BLaER1 treated with 17β-estradiol and CSF1 and Interleukin-3, amounts not matched to agents 10 nM and 100 nM (cell line): ENCODE measurements at regions not wholly inside any gene's neighbourhood (a gene's known extent, or its start where the extent isn't known, plus 50 kb on each side); places are given as distances from the start of the nearest gene placed in this dataset.

Experiments used
- H3K27ac ChIP-seq, 11 experiments: shearing (Covaris generic); formaldehyde crosslinking; 2 replicates each; pipeline ENCODE4 v1.8.1; 2022
- H3K27me3 ChIP-seq, 11 experiments: shearing (Covaris generic); formaldehyde crosslinking; 2 replicates each; pipeline ENCODE4 v1.8.1; 2022
- H3K36me3 ChIP-seq, 11 experiments: shearing (Covaris generic); formaldehyde crosslinking; 2 replicates each; pipeline ENCODE4 v1.8.1; 2022
- H3K4me1 ChIP-seq, 10 experiments: shearing (Covaris generic); formaldehyde crosslinking; 2 replicates each; pipeline ENCODE4 v1.8.1; 2022
- H3K4me2 ChIP-seq, 11 experiments: shearing (Covaris generic); formaldehyde crosslinking; 2 replicates each; pipeline ENCODE4 v1.8.1; 2022
- H3K4me3 ChIP-seq, 10 experiments: shearing (Covaris generic); formaldehyde crosslinking; 2 replicates each; pipeline ENCODE4 v1.8.1; 2022
- H3K9ac ChIP-seq, 11 experiments: shearing (Covaris generic); formaldehyde crosslinking; 2 replicates each; pipeline ENCODE4 v1.8.1; 2022
- H3K9me3 ChIP-seq, 11 experiments: shearing (Covaris generic); formaldehyde crosslinking; replicated peaks in 1 of 11; 2 replicates each; pipeline ENCODE4 v1.8.1; 2022
- H4K20me1 ChIP-seq, 11 experiments: shearing (Covaris generic); formaldehyde crosslinking; 2 replicates each; pipeline ENCODE4 v1.8.1; 2022
- Cebpa-rat ChIP-seq, 11 experiments: shearing (Covaris generic); IDR thresholded peaks; 2 replicates each; pipeline ENCODE4 v1.8.1; 2022

DNA sequence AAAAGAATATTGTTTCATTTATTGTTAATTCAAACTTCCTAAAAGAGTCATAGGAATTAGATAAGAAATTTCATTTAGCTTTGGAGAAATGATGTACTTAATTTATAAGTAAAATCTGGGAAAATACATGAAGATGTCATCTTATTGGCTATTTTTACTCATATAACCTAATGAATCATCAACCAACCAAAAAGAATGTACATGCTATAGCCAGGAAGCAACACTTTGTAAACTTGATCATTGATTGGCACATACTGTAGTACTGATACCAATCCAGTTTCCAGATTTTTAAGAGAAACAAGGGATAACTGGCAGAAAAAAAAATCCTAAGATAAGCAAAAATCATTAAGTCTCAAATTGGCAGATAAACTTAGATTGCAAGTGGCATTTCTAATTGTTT lies 207.9 kb upstream of the CDIN1 start:
- no peak overlapping the region for H3K9ac ChIP-seq
- no peaks in the 10 kb centered on the region for H4K20me1 ChIP-seq
- no peaks in the 10 kb centered on the region for H3K27me3 ChIP-seq
- TF ChIP-seq Cebpa-rat (IDR thresholded peaks at IDR 0.05), result no peak
- H3K4me3 ChIP-seq, result no peak overlapping the region
- no peak overlapping the region for H3K27ac ChIP-seq
- no peak overlapping the region for H3K4me2 ChIP-seq
- peaks cover 0 to 3% (median 0%) of the 10 kb centered on the region in 11 experiments; a peak in 4 of 22 replicates for H3K9me3 ChIP-seq
- H3K36me3 ChIP-seq, result no peaks in the 10 kb centered on the region
- H3K4me1 ChIP-seq, result peaks cover 0 to 14% (median 7%) of the 10 kb centered on the region in 10 experiments; a peak in 13 of 20 replicates

DNA sequence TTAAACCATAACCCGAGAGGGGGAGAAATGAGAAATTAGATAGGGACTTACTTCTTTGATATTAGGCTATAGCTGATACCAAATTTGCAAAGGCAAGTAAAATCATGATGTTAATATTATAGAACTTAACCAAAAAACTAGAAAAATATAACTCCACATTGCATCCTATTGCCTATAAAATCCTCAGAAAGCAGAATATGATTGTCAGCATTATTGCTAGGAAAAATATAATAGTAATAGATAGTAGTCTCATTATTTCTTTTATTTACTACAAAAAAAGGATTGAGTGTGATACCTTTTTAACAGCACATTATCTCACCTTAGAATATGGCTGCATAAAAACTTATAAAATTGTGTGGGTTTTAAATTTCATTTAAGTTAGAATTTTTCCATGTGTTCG lies 206.5 kb upstream of the CDIN1 start:
- no peaks in the 10 kb centered on the region for H3K36me3 ChIP-seq
- no peak for TF ChIP-seq Cebpa-rat (IDR thresholded peaks at IDR 0.05)
- no peaks in the 10 kb centered on the region for H3K27me3 ChIP-seq
- H3K4me2 ChIP-seq, result no peak overlapping the region
- H4K20me1 ChIP-seq, result no peaks in the 10 kb centered on the region
- H3K4me3 ChIP-seq, result no peak overlapping the region
- H3K4me1 ChIP-seq, result no peaks in the 10 kb centered on the region
- H3K9ac ChIP-seq, result no peak overlapping the region
- no peaks in the 10 kb centered on the region; a peak in 2 of 22 replicates for H3K9me3 ChIP-seq
- H3K27ac ChIP-seq, result no peak overlapping the region

DNA sequence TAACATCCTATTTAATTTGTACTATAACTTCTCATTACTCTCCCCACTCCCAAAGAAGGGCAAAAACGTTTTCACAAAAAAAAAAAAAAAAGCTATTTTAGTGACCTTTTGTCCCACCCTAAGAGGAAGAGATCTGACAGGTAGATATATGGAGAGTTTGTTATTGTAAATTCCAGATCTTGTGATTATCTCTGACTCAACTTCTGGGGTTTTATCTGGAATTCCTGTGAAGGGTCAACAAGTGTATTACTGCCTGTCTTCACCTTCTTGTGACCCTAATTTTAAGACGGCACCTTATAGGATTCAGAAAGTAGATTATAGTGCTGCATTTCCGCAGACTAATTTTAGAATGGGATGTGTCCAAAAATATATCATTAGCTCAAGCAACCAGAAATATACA lies 205.9 kb upstream of the CDIN1 start:
- no peak for TF ChIP-seq Cebpa-rat (IDR thresholded peaks at IDR 0.05)
- H3K27ac ChIP-seq, result no peak overlapping the region
- no peak overlapping the region for H3K9ac ChIP-seq
- H3K4me1 ChIP-seq, result no peaks in the 10 kb centered on the region
- no peak overlapping the region for H3K4me3 ChIP-seq
- no peaks in the 10 kb centered on the region for H3K27me3 ChIP-seq
- H4K20me1 ChIP-seq, result no peaks in the 10 kb centered on the region
- H3K9me3 ChIP-seq, result peaks cover 0 to 3% (median 0%) of the 10 kb centered on the region in 11 experiments; a peak in 4 of 22 replicates
- H3K4me2 ChIP-seq, result no peak overlapping the region
- H3K36me3 ChIP-seq, result no peaks in the 10 kb centered on the region

DNA sequence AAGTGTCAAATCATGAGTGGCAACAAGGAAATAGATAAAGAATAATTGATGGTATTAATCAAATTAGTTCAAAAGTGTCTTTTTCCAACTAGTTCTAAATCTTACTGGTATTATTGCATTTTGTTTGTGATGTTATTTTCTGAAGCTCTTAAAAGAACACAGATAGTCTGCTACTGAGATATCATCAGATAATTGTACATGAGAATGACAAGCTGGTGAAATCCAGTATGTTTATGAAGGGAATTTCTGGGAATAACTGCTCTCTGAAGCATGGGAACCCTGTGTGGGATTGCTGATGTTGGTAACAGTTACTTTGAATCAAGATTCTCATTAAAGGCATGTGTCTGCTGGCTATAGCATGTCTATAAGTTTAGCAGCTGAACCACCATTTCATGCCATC lies 190.3 kb upstream of the CDIN1 start:
- Histone ChIP-seq H3K4me1 (no peaks in the 10 kb centered on the region), H3K9ac (no peak overlapping the region), H3K4me2 (no peak overlapping the region), H3K27ac (no peak overlapping the region), H3K9me3 (no peaks in the 10 kb centered on the region), H3K27me3 (no peaks in the 10 kb centered on the region), H3K36me3 (no peaks in the 10 kb centered on the region), H4K20me1 (no peaks in the 10 kb centered on the region), H3K4me3 (no peak overlapping the region)
- TF ChIP-seq Cebpa-rat (IDR thresholded peaks at IDR 0.05), result no peak

DNA sequence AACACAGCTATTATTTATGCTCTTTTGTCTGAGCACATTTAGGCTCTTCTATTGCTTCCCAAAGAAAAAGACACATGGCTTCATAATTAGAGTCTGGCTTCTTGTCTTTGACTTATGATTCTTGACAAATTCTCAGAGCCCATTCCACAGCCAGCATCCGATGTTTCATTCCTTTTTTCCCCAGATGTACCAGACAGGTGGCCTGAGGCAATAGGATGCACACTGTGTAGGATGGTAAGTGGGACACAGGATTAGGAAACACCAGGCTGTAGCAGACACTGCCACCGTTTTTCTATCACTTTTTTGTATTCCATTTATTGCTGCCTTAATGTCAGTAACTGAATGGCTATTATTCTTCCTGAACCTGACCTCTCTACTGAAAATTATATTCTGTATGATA lies 188.9 kb upstream of the CDIN1 start:
- TF ChIP-seq Cebpa-rat (IDR thresholded peaks at IDR 0.05), result no peak
- Histone ChIP-seq H3K4me3 (no peak overlapping the region), H3K9me3 (no peaks in the 10 kb centered on the region), H3K4me2 (no peak overlapping the region), H3K4me1 (no peaks in the 10 kb centered on the region), H4K20me1 (no peaks in the 10 kb centered on the region), H3K27me3 (no peaks in the 10 kb centered on the region), H3K36me3 (no peaks in the 10 kb centered on the region), H3K27ac (no peak overlapping the region), H3K9ac (no peak overlapping the region)

DNA sequence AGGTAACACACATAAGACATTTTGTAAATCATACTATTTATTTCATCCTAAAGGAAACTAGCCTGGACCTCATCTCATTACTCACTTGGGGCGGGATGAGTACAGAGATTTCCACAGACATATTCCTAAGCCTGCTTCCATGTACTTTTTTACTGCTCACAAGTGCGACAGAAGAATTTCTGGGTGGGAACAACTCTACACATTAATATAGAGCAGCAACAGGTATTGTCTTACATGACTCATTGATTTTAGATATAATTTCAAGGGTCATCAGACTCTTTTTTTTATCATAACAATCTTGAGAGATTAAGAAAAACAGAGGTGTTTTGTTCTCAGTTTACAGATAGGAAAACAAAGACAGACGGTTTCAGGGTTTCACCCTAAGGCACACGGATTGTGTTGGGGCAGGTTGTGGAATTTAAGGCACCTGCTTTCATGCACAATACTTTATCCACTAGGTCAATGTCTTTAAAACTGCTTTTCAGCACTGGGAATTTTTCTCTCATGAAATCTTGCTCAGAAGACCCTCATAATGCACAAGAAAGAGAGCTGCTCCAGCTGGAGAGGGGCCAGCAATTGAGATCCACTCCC lies 186.7 kb upstream of the CDIN1 start:
- Histone ChIP-seq H3K9ac (no peak overlapping the region), H3K27me3 (no peaks in the 10 kb centered on the region), H3K27ac (no peak overlapping the region), H4K20me1 (no peaks in the 10 kb centered on the region), H3K4me3 (no peak overlapping the region), H3K9me3 (no peaks in the 10 kb centered on the region), H3K4me1 (no peaks in the 10 kb centered on the region), H3K4me2 (no peak overlapping the region), H3K36me3 (no peaks in the 10 kb centered on the region)
- no peak for TF ChIP-seq Cebpa-rat (IDR thresholded peaks at IDR 0.05)

DNA sequence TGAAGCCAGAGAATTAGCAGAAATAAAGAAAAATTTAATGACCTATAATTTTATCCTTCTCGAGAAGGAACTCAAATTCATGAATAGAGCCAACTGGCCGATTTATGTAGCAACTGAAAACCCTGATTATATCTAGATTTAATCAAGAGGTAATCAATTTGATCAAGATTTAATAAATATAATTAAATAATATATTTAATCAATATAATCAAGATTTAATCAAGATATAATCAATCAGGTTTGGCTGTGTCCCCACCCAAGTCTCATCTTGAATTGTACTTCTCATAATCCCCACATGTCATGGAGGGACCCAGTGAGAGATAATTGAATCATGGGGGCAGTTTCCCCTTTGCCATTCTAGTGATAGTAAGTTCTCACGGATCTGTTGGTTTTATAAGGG lies 181.2 kb upstream of the CDIN1 start:
- Histone ChIP-seq H3K27me3 (no peaks in the 10 kb centered on the region), H3K36me3 (no peaks in the 10 kb centered on the region), H3K4me2 (no peak overlapping the region), H4K20me1 (no peaks in the 10 kb centered on the region), H3K9ac (no peak overlapping the region), H3K4me3 (no peak overlapping the region), H3K9me3 (no peaks in the 10 kb centered on the region), H3K27ac (no peak overlapping the region), H3K4me1 (no peaks in the 10 kb centered on the region)
- TF ChIP-seq Cebpa-rat (IDR thresholded peaks at IDR 0.05), result no peak

DNA sequence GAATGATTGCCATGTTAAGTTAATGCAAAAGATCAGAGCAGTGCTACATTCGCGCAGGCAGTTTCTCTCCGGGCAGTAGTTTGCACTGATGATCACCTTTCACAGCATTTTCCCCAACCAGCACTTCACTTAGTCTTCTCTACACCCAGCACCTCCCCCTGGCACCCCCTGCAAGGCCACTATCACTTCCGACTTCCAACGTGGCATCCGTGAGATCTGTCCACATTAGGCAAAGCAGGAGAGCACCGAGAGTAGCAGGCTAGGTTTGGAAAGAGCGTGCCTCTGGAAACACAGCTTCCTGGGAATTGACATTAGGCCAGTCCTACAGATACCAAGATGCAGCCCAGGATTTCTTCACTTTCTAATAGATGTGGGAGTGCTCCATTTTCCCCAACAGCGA lies 180.2 kb upstream of the CDIN1 start:
- no peak overlapping the region for H3K9ac ChIP-seq
- H3K4me1 ChIP-seq, result no peaks in the 10 kb centered on the region
- H3K36me3 ChIP-seq, result no peaks in the 10 kb centered on the region
- no peak overlapping the region for H3K27ac ChIP-seq
- H3K27me3 ChIP-seq, result no peaks in the 10 kb centered on the region
- H4K20me1 ChIP-seq, result no peaks in the 10 kb centered on the region
- no peak for TF ChIP-seq Cebpa-rat (IDR thresholded peaks at IDR 0.05)
- no peak overlapping the region for H3K4me2 ChIP-seq
- no peaks in the 10 kb centered on the region for H3K9me3 ChIP-seq
- H3K4me3 ChIP-seq, result no peak overlapping the region

DNA sequence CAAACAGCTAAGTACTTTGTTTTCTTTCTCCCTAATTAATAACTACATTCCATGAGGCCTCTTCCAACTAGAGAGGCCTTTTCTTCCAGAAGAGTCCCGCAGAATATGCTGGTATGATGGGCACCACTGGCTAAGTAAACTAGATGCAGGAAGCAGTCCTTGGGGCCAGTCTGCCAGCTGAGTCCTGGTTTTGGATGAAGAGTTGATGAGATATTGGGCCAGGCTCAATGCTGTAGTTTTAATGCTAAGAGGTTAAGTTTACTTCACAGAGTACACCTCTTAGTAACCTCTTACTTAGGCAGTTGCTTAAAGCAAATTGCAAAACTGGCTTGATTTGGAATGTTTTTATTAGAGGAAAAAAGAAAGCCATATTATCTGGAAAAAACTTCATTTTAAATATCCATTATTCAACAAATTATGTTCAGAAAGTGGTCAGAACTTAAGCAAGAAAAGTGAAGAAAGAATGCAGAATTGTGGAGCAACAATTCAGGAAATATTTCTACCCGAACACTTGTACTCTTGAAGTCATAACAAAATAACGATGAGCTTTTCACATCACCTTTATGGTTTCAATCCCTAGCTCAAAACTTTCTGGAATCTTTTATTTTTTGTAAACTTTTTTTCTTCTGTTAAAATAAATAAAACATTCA lies 178.4 kb upstream of the CDIN1 start:
- no peak overlapping the region for H3K27ac ChIP-seq

DNA sequence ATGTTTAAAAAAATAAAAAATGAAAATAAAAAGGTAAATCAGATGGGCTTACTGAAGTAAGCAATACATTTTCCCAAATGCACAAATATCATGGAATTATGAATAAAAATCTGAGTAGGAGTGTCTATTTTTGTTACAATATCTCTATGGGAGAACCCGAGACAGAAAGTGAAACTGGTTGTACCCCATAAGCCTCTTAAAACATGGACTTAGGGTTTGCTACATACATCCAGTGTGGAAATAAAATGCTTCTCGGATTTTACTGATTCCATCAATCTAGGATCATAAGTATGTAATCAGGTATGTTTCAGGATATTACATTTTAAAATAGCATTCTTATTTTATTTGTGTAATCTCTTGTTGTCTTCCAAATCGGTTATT lies 177.8 kb upstream of the CDIN1 start:
- Histone ChIP-seq H3K9ac (no peak overlapping the region), H3K4me2 (no peak overlapping the region), H3K36me3 (no peaks in the 10 kb centered on the region), H3K4me3 (no peak overlapping the region), H3K4me1 (no peaks in the 10 kb centered on the region), H4K20me1 (no peaks in the 10 kb centered on the region), H3K9me3 (no peaks in the 10 kb centered on the region), H3K27ac (no peak overlapping the region), H3K27me3 (no peaks in the 10 kb centered on the region)
- TF ChIP-seq Cebpa-rat (IDR thresholded peaks at IDR 0.05), result no peak

More for the DNA sequence above, 178.4 kb upstream of the CDIN1 start:
- Histone ChIP-seq H3K9ac (no peak overlapping the region), H3K36me3 (no peaks in the 10 kb centered on the region), H3K4me1 (no peaks in the 10 kb centered on the region), H3K9me3 (no peaks in the 10 kb centered on the region), H4K20me1 (no peaks in the 10 kb centered on the region), H3K27me3 (no peaks in the 10 kb centered on the region), H3K4me3 (no peak overlapping the region), H3K4me2 (no peak overlapping the region)
- TF ChIP-seq Cebpa-rat (IDR thresholded peaks at IDR 0.05), result no peak
